ENCODE measurements at regions not wholly inside any gene's neighbourhood (a gene's known extent, or its start where the extent isn't known, plus 50 kb on each side); places are given as distances from the start of the nearest gene placed in this dataset.
"Not testable (repeated sequence)": the region's sequence is repeated elsewhere in the genome, so short reads cannot be mapped to it uniquely, and the experiment has no call there.

DNA sequence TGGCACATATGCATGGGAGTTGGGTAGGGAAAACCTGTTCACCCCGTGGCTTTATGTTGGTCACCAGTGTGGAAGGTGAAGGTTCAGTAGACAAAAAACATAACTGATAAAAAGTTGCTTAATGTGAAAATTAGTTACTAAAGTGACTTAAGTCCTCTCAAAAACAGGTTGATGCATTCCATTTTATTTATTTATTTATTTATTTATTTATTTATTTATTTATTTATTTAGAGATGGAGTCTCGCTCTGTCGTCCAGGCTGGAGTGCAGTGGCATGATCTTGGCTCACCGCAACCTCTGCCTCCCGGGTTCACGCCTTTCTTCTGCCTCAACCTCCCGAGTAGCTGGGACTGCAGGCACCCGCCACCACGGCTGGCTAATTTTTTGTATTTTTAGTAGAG, 541.0 kb downstream of the DCDC2C start:
- not testable (repeated sequence) for DNase-seq (ENCODE audit: low read depth in 2 of 3, low spot score in 2 of 3)

DNA sequence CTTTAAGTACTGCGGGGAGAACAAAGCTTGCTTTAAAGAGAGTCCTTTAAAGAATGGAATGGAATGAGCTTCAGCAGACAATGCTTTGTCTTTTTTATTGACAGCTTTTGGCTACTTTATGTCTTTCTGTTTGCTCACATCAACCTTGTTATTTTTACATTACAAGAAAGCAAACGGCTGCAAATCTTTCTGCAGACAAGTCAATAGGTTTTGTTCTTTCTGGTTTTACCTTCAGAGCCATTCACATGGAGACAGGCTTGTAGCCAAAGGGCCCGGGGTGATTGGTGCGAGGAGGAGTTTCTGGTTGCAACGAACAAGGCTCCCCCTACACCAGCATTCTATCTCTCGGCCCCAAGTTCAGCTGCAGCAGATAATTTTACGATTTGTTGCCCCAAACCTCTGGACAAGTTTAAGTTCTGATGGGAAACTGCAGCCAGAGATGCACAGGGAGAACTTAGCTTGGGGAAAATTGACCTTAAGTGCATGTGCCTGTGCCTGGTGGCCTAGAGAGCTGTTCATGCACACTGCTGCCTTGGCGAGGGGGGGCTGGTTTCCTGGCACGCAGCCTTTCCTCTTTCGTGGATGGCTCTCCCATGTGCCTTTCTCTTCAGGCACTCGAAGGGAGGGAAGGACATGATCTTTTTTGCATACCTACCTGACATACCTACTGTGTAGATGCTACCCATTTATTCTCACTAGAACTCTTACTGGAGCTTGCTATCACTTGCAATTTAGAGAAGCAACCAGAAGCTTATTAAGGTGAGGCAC, 543.2 kb downstream of the DCDC2C start:
- no peak for DNase-seq (ENCODE audit: low read depth in 2 of 3, low spot score in 2 of 3)

DNA sequence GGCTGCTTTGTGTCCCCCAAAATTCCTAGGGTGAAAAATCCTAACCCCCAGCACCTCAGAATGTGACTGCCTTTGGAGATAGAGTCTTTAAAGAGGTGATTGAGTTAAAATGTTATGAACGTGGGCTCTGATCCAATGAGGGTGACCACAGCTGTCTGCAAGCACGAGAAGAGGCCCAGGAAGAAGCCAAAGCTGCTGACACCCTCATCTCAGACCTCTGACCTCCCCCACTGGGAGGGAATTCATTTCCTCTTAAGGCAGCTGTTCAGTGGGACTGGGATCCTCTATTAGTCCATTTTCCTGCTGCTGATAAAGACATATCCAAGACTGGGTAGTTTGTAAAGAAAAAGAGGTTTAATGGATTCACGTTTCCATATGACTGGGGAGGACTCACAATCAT, 544.4 kb downstream of the DCDC2C start:
- no peak for DNase-seq (ENCODE audit: low read depth in 2 of 3, low spot score in 2 of 3)

DNA sequence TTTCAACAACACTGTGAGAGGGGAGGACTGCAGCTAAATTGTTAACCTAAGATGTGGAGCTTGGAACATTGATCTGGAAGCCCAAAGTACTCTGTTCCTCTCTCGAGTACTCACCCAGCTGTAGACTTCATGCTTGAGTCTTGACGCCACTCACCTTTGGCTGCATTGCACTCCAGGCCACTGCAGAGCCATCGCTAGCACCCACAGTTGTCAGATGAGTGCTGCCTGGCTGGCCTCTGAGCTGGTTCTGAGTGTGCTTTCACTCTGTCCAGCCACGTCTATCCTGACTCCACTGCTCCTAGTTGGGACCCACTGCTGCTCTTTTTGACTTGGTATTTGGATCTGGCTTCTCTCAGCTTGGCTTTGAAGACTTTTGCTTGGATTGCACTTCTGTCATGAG, 552.1 kb downstream of the DCDC2C start:
- DNase-seq (ENCODE audit: low read depth in 2 of 3, low spot score in 2 of 3): no peak

DNA sequence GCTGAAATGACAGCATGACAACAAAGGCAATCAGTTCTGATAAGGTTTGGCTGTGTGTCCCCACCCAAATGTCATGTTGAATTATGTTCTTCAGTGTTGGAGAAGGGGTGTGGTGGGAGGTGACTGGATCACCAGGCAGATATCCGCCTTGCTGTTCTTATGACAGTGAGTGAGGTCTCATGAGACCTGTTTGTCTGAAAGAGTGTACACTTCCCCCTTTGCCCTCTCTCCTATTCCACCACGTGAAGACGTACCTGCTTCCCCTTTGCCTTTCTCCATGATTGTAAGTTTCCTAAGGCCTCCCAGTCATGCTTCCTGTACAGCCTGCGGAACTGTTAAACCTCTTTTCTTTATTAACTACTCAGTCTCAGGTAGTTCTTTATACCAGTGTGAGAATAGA, 553.0 kb downstream of the DCDC2C start:
- DNase-seq (ENCODE audit: low read depth in 2 of 3, low spot score in 2 of 3): no peak

DNA sequence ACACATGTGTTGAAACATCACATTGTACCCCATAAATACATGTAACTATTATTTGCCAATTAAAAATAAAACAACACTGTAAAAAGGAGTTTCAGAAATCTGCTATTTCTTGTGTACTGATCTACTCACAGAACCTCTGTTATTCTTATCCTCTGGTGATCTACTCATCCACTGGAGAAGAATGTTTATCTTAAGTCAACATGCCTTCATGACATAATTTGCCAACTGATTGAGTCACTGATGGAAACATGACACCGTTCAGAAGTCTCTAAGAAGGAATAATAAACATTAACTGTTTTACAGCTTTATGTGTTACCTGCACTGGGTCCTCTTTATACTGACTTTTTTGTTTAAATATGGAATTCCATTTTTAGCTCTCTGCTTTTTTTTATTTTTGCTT, 555.2 kb downstream of the DCDC2C start:
- no peak for DNase-seq (ENCODE audit: low read depth in 2 of 3, low spot score in 2 of 3)

DNA sequence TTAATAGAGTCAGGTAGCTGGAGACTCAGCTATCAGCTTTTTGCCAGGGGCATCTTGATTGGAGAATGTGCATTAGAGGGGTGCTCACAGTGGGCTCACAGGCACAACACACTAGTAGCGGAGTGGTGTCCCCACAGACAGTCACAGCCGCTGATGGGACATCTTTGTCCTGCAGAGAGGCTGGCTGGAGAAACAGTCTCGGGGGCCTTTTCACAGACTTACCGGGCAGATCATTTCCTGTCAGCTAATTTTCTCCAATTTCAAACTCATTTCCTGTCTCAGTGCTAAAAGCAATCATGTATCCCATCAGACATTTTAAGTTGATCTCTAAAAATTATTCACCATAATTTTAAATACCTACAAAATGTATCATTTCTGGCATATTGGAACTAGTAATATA, 562.6 kb downstream of the DCDC2C start:
- DNase-seq (ENCODE audit: low read depth in 2 of 3, low spot score in 2 of 3): no peak

DNA sequence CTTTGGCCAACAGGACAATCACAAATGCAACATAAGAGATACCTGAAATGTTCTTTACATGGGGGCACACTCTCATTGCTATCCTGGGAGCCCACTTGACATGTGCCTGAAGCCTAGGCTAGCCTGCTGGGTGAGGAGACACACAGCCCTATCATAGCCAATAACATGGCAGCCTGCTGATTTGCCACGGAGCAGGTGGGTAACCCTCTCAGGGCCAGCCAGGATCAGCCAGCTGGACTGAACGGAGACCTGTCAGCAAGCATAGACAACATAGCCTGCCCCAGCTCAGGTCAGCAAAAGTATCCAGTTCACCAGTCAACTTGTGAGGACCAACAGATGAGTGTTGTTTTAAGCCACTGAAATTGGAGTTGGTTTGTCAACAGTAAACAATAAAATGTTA, 566.5 kb downstream of the DCDC2C start:
- no peak for DNase-seq (ENCODE audit: low read depth in 2 of 3, low spot score in 2 of 3)

DNA sequence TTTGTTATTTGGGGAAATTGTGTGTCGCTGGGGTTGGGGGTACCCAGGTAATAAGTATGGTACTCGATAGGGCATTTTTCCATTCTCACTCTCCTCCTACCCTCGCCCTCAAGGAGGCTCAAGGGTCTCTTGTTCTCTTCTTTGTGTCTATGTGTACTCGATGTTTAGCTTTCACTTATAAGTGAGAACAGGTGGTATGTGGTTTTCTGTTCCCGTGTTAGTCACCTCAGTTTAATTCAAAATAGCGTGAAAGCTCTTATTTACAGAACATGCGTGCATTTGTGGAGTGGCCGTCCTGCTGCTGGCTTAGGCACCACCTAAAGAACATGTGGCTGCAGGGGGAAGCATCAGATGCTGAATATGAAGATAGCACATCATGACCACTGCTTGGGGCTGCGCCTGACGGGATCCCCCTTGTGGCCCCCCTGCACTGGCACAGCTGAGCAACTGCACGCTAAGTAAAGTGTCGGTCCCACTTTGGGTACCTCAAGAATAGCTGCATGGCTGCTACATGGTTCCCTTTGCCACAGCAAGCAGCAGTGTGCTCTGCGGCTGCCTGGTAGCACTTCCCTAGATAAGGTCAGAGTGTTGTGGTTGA, 569.0 kb downstream of the DCDC2C start:
- no peak for DNase-seq (ENCODE audit: low read depth in 2 of 3, low spot score in 2 of 3)

DNA sequence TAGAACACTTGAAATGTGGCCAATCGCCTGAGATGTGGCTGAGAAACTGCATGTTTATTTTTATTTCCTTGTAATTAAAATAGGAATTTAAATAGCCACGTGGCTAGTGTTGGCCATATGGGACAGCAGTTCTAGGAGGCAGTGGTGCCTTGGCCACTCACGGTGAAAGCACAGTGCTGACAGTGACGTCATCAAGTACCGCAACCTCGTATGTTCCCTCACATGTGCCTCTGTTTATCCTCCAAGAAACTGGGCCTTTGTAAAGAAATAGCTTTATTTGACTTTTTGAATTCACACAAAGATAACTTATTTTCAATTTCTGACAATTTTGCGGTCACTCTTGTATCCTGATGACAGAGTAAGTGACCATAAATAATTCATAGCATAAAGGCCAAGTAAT, 575.0 kb downstream of the DCDC2C start:
- DNase-seq (ENCODE audit: low read depth in 2 of 3, low spot score in 2 of 3): no peak

DNA sequence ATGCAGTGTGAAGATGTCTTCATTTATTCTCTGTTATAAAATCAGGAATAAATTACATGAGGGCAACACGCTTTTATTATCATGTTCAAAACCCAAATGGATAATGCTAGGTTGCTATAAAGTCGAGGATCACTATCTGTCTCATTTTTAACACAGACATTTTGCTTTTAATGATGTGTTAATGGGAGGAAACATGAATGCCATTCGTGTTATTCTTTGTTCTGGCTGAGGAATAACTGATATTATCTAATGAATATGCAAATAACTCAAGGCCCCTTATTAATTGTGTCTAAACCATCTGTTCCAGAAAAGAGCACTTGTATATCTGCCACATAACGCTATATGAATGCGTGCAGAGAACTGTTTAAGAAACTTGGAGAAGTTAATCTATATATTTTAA, 576.1 kb downstream of the DCDC2C start:
- DNase-seq (ENCODE audit: low read depth in 2 of 3, low spot score in 2 of 3): no peak

DNA sequence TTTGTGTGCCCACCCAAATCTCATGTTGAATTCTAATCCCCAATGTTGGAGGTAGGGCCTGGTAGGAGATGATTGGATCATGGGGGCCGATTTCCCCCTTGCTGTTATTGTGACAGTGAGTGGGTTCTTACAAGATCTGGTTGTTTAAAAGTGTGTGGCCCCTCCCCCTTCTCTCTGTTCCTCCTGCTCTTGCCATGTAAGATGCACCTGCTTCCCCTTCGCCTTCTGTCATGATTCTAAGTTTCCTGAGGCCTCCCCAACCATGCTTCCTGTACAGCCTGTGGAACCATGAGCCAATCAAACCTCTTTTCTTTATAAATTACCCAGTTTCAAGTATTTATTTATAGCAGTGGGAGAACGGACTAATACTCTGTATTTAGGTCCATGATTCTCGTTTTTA, 588.1 kb downstream of the DCDC2C start:
- no peak for DNase-seq (ENCODE audit: low read depth in 2 of 3, low spot score in 2 of 3)

DNA sequence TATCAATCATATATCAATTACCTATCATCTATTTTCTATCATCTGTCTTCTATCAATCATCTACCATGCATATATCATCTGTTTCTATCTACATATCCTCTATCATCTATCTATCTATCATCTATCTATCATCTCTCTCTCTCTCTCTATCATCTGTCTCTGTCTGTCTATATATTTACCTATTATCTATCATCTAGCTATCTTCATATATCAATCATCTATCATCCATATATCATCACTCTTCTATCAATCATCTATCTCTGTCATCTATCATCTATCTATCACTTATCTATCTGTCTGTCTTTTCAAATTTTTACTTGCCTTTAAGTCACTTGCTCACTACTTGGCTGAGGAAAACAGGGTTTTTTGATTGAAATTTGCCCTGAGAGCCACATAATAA, 592.3 kb downstream of the DCDC2C start:
- DNase-seq (ENCODE audit: low read depth in 2 of 3, low spot score in 2 of 3): no peak

DNA sequence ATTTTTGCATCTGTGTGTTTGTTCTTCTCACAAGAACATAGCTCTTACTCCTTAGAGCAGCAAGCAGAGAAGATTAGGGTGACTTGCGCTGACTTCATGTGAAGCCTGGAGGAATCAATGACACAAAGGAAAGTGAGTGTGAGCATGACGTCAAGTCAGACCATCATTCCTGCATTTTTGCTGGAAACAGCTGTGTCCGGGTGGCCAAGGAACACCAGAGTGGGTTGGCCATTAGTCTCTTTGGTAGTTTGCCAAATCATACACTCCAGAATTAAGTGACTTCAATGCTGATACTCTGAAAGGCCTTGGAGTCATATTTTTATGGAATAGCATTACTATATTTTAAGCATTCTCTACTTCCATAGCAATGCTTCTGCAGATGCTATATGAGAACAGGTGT, 597.2 kb downstream of the DCDC2C start:
- no peak for DNase-seq (ENCODE audit: low read depth in 2 of 3, low spot score in 2 of 3)

DNA sequence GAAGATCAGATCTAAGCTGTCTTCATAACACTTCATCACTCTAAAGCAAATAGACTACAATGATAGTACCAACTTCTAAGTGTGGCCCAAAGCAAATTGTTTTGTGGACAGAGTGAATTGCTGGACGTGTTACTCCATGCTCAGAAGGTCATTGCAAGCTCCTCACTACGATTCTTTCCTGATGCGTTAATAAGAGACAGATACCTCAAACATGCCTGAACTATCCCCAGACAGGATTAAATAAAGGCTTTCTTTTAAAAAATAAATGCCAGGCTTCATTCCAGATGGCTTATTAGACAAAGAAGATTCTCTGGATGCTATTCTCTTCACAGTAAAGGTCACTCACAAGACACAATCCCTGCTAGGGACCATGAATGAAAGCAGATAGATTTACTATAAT, 621.2 kb downstream of the DCDC2C start:
- DNase-seq (ENCODE audit: low read depth in 2 of 3, low spot score in 2 of 3): no peak

DNA sequence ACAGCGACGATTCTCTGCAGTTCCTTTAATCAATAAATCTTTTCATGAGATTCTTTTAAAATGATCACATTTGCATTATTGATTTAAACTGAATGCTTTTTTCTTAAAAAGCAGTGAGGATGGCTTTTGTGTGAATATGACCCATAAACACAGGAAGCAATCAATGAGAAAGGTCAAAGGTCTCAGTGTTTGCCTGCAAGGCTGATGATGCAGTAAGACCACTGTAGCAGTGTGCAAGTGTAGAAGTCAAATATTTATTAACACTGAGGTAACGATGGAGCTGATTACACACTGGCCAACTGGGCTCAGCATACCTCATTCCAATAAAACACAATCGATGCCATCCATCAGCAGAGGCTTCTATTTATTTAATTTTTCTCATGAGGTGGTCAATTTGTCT, 633.5 kb downstream of the DCDC2C start:
- DNase-seq (ENCODE audit: low read depth in 2 of 3, low spot score in 2 of 3): no peak

DNA sequence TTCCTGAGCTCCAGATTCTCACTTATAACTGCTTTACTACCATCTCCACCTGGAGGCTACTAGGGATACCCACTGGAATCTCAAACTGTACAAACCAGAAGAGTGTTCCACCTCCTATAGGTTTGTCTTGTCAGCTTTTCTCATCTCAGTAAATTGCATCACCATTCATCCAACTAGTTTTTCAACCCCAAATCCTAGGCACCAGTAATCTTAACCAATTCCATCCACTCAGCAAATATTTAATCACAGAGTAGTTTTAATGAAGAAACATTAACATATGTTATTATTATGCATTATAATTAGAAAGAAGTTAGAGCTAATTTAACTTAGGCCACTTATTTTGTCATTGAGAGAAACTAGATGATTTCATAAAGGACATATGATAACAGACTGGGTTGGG, 635.0 kb downstream of the DCDC2C start:
- no peak for DNase-seq (ENCODE audit: low read depth in 2 of 3, low spot score in 2 of 3)

DNA sequence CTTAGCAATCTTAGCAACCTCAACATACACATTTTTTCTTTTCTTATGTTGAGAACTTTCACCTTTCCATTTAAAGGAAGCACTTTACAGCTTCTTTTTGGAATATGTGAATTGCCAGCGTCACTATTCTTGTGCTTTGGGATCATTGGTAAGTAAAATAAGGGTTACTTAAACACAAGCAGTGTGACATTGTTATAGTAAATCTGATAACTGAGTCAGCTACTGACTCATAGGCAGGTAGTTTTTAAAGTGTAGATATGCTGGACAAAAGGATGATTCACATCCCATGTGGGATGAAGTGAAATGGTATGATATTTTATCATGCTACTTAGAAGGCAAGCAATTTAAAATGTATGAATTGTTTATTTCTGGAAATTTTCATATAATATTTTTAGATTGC, 637.2 kb downstream of the DCDC2C start:
- DNase-seq (ENCODE audit: low read depth in 2 of 3, low spot score in 2 of 3): no peak

DNA sequence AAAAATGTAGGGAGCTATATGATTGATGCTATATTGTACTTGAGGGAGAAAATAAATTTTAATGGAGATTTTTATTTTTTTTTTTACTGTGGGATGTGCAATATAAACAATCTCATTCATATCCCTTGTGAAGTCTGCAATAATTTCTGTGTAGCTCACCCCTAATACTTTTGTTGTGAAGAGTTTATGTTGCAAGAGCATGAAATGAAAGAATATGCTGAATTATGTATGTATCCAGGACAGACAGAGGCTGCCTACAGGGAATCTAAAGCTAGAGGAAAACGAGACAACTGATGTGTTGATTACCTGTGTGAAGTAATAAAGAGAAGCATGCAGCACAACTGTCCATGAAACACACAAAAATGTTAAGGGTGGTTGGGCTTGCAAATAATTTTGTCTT, 643.3 kb downstream of the DCDC2C start:
- no peak for DNase-seq (ENCODE audit: low read depth in 2 of 3, low spot score in 2 of 3)

DNA sequence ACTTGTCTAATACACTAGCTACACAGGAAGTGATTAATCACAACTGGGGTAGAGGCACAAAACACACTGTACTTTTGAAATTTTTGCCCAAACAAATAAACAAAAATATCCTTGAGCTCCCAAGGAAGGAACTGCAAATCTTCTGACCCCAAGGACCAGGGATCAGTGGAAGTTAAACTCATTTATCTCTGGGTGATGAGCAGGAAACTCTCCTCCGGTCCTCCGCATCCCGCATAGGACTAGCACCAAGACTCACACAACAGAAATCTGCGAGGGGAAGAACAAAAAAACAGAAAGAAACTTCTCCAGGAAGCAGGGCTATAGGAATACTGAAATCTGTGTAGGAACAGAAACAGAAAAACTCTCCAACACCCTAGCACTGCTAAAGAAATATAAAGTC, 650.3 kb downstream of the DCDC2C start:
- no peak for DNase-seq (ENCODE audit: low read depth in 2 of 3, low spot score in 2 of 3)

DNA sequence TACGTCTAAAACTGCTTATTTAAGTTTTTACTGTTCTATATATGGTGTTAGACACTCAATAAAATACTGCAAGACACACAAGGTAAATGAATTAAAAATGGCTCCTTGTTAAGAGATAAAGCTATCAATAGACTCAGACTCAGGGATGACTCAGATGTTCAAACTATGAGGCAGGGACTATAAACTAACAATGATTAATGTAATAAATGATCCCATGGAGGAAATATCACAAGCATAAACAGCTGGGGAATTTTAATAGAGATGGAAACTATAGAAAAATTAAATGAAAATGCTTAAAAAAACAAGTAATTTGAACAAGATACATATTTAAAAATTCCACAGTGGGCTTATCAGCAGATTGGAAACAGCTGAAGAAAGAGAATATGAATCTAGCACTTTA, 650.8 kb downstream of the DCDC2C start:
- no peak for DNase-seq (ENCODE audit: low read depth in 2 of 3, low spot score in 2 of 3)

DNA sequence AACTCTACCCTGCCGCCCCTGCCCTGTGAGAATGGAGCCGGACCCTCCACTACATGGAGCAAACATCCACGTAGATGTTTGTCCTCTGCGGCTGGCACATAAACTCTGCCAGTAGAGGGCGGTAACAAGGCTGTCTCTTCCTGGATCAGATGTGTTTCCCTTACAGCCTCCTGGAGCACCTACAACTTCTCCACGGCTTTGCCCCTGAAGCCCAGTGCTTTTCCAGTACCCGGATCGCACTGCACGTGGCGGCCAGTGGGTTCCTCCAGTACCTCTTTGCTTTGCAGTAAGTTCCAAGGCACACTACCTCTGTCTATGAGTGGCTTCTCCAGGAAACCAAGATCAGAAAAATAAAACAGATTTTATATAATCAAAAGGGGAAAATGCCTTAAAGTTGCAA, 651.3 kb downstream of the DCDC2C start:
- no peak for DNase-seq (ENCODE audit: low read depth in 2 of 3, low spot score in 2 of 3)

DNA sequence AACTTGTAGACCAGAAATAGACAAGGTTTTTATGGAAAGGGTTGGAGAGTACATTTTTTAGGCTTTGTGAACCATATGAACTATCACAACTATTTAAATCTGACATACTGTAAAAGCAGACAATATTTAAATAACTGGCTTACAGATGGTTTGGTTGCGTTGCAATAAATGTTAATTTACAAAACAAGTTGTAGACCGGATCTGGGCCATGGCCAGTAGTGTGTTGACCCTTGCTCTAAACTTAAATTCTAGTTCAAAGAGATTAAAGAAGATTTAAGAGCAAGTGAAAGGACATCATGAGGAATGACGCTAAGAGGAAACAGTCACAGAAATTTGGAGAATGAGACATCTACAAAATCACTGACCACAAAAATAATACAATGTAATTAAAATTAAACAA, 652.7 kb downstream of the DCDC2C start:
- DNase-seq (ENCODE audit: low read depth in 2 of 3, low spot score in 2 of 3): no peak
